Activated CD4-positive, alpha-beta T cell treated with anti-CD3 and anti-CD28 coated beads, Interleukin-2, amount 50 U/mL, for 4 hours (primary cell): ENCODE measurements at regions not wholly inside any gene's neighbourhood (a gene's known extent, or its start where the extent isn't known, plus 50 kb on each side); places are given as distances from the start of the nearest gene placed in this dataset.

ENCODE experiments used
- DNase-seq, 2 experiments: peaks; one replicate each; pipeline ENCODE4 v3.0.0-alpha.2; 2020

- no peak for DNase-seq
Observed at GRCh38 chr14:87079416-87079815, 913.6 kb downstream of the GALC start.

GRCh38 chr14:87076922-87077321 is 916.1 kb downstream of the GALC start:
- no peak for DNase-seq

- no peak for DNase-seq
Observed at GRCh38 chr14:87076146-87076545, 916.8 kb downstream of the GALC start.

- DNase-seq: no peak
Observed at GRCh38 chr14:87073880-87074570, 919.0 kb downstream of the GALC start.

GRCh38 chr14:87067591-87067990 is 925.4 kb downstream of the GALC start:
- DNase-seq: no peak

- no peak for DNase-seq
Observed at GRCh38 chr14:87067061-87067460, 925.9 kb downstream of the GALC start.

- no peak for DNase-seq
Observed at GRCh38 chr14:87066221-87066817, 926.7 kb downstream of the GALC start.

GRCh38 chr14:87065366-87065765 is 927.6 kb downstream of the GALC start:
- DNase-seq: no peak

- DNase-seq: no peak
Observed at GRCh38 chr14:87063181-87063580, 929.8 kb downstream of the GALC start.

GRCh38 chr14:87060405-87060804 is 932.6 kb downstream of the GALC start:
- no peak for DNase-seq

- DNase-seq: no peak
Observed at GRCh38 chr14:87059060-87059839, 933.7 kb downstream of the GALC start.

GRCh38 chr14:87055007-87055406 is 938.0 kb downstream of the GALC start:
- DNase-seq: no peak

GRCh38 chr14:87052646-87053225 is 940.2 kb downstream of the GALC start:
- DNase-seq: no peak

- DNase-seq: no peak
Observed at GRCh38 chr14:87050421-87050820, 942.6 kb downstream of the GALC start.

- no peak for DNase-seq
Observed at GRCh38 chr14:87049950-87050349, 943.0 kb downstream of the GALC start.

GRCh38 chr14:87046960-87047359 is 946.0 kb downstream of the GALC start:
- no peak for DNase-seq

- DNase-seq: no peak
Observed at GRCh38 chr14:87045956-87046355, 947.0 kb downstream of the GALC start.

- no peak for DNase-seq
Observed at GRCh38 chr14:87045246-87045645, 947.7 kb downstream of the GALC start.

- no peak for DNase-seq
Observed at GRCh38 chr14:87044807-87045206, 948.2 kb downstream of the GALC start.

- DNase-seq: no peak
Observed at GRCh38 chr14:87043667-87044200, 949.2 kb downstream of the GALC start.

GRCh38 chr14:87042354-87042753 is 950.6 kb downstream of the GALC start:
- no peak for DNase-seq

- no peak for DNase-seq
Observed at GRCh38 chr14:87041290-87042020, 951.5 kb downstream of the GALC start.

GRCh38 chr14:87034680-87035079 is 958.3 kb downstream of the GALC start:
- DNase-seq: no peak
